IMR-90 (cell line): ENCODE measurements at regions not wholly inside any gene's neighbourhood (a gene's known extent, or its start where the extent isn't known, plus 50 kb on each side); places are given as distances from the start of the nearest gene placed in this dataset.

ENCODE experiments used
- ATAC-seq: fragments of 200-7000 bp; cut with Tn5 transposase; 2 replicates; pipeline ENCODE4 v1.9.1; 2020; ENCODE audit warnings: low read depth, mild to moderate bottlenecking, moderate library complexity
- BruUV-seq: library from RNA; stranded (reverse); fragments of 400-500 nt; replicated peaks from 2 replicates; lab custom pipeline; 2021; lab: Mats Ljungman, UMichigan
- CTCF ChIA-PET: fragments of 300-600 bp; formaldehyde crosslinking; extraction: SDS; loops from one replicate; lab custom pipeline; 2021; ENCODE audit warnings: antibody characterized with exemption; lab: Yijun Ruan, JAX
- POLR2A ChIA-PET: fragments of 300-600 bp; sonication (Branson Sonifier 250); formaldehyde crosslinking; loops from one replicate; lab custom pipeline; 2022; ENCODE audit warnings: antibody characterized with exemption; ENCODE audit not compliant: unreplicated experiment; lab: Charles Lee
- DNase-seq: peaks from one replicate; pipeline ENCODE4 v3.0.0; 2013
- H2AFZ ChIP-seq: replicated peaks from 2 replicates; pipeline ENCODE3; 2013; ENCODE audit warnings: low read length, mild to moderate bottlenecking; ENCODE audit not compliant: poor library complexity
- H2AK5ac ChIP-seq: 2 replicates; pipeline ENCODE4 v1.6.1; 2013; ENCODE audit warnings: low read depth, low read length, inconsistent platforms
- H2AK9ac ChIP-seq: replicated peaks from 2 replicates; pipeline ENCODE3; 2013; ENCODE audit warnings: mild to moderate bottlenecking, low read depth, low read length, moderate library complexity; ENCODE audit not compliant: poor library complexity
- H2BK120ac ChIP-seq: 2 replicates; pipeline ENCODE4 v1.6.1; 2013; ENCODE audit warnings: low read depth, low read length, inconsistent platforms
- H2BK15ac ChIP-seq: 3 replicates; pipeline ENCODE4 v1.6.1; 2013; ENCODE audit warnings: low read depth, low read length, inconsistent platforms
- H2BK20ac ChIP-seq: 2 replicates; pipeline ENCODE4 v1.6.1; 2013; ENCODE audit warnings: low read depth, mild to moderate bottlenecking, inconsistent platforms, low read length, moderate library complexity
- H2BK5ac ChIP-seq: 2 replicates; pipeline ENCODE4 v1.6.1; 2013; ENCODE audit warnings: mild to moderate bottlenecking, low read depth, low read length, inconsistent platforms; ENCODE audit not compliant: poor library complexity, severe bottlenecking
- H3K14ac ChIP-seq: replicated peaks from 2 replicates; pipeline ENCODE4 v1.6.1; 2013; ENCODE audit warnings: low read depth, low read length, inconsistent platforms
- H3K18ac ChIP-seq: 2 replicates; pipeline ENCODE4 v1.6.1; 2013; ENCODE audit warnings: low read depth, low read length, control low read depth
- H3K23ac ChIP-seq: 2 replicates; pipeline ENCODE4 v1.6.1; 2013; ENCODE audit warnings: low read depth, low read length, inconsistent platforms
- H3K27ac ChIP-seq: 2 replicates; pipeline ENCODE4 v1.5.1; 2013; ENCODE audit warnings: mild to moderate bottlenecking, control low read depth, low read length; ENCODE audit not compliant: insufficient read depth
- H3K27me3 ChIP-seq: 2 replicates; pipeline ENCODE4 v1.6.1; 2013; ENCODE audit warnings: low read length; ENCODE audit not compliant: control insufficient read depth, insufficient read depth
- H3K36me3 ChIP-seq: 2 replicates; pipeline ENCODE4 v1.6.1; 2013; ENCODE audit warnings: low read length, mixed read lengths; ENCODE audit not compliant: control insufficient read depth, insufficient read depth
- H3K4ac ChIP-seq: 2 replicates; pipeline ENCODE4 v1.6.1; 2013; ENCODE audit warnings: low read depth, low read length, inconsistent platforms
- H3K4me1 ChIP-seq: 2 replicates; pipeline ENCODE4 v1.6.1; 2013; ENCODE audit warnings: low read length, mixed read lengths; ENCODE audit not compliant: control insufficient read depth, insufficient read depth
- H3K4me2 ChIP-seq: 2 replicates; pipeline ENCODE4 v1.6.1; 2013; ENCODE audit warnings: low read depth, mild to moderate bottlenecking, control low read depth, low read length, moderate library complexity
- H3K4me3 ChIP-seq: 2 replicates; pipeline ENCODE4 v1.5.1; 2013; ENCODE audit warnings: low read depth, mild to moderate bottlenecking, control low read depth, low read length, moderate library complexity; ENCODE audit not compliant: insufficient read depth
- H3K56ac ChIP-seq: 2 replicates; pipeline ENCODE4 v1.6.1; 2013; ENCODE audit warnings: low read length, inconsistent platforms; ENCODE audit not compliant: insufficient read depth; ENCODE audit errors: extremely low read depth
- H3K79me1 ChIP-seq, 2 experiments: 2 replicates each; pipeline ENCODE4 v1.6.1; 2013; ENCODE audit warnings: low read length in 2 of 2, inconsistent platforms in 1 of 2, low read depth in 1 of 2
- H3K9ac ChIP-seq: 2 replicates; pipeline ENCODE4 v1.6.1; 2013; ENCODE audit warnings: low read depth, low read length, control low read depth
- H3K9me1 ChIP-seq: 2 replicates; pipeline ENCODE4 v1.6.1; 2013; ENCODE audit warnings: low read length, inconsistent platforms; ENCODE audit not compliant: insufficient read depth
- H3K9me3 ChIP-seq: 2 replicates; pipeline ENCODE4 v1.6.1; 2013; ENCODE audit warnings: low read length; ENCODE audit not compliant: control insufficient read depth, insufficient read depth
- H4K20me1 ChIP-seq: 2 replicates; pipeline ENCODE4 v1.6.1; 2013; ENCODE audit warnings: low read length, inconsistent platforms; ENCODE audit not compliant: insufficient read depth
- H4K5ac ChIP-seq: 2 replicates; pipeline ENCODE4 v1.6.1; 2013; ENCODE audit warnings: mild to moderate bottlenecking, low read depth, low read length, control low read depth
- H4K8ac ChIP-seq, 2 experiments: 2 replicates each; pipeline ENCODE4 v1.6.1; 2013; ENCODE audit warnings: low read depth in 2 of 2, low read length in 2 of 2, control low read depth in 1 of 2, inconsistent platforms in 1 of 2
- H4K91ac ChIP-seq: 2 replicates; pipeline ENCODE4 v1.6.1; 2013; ENCODE audit warnings: low read depth, low read length, inconsistent platforms; ENCODE audit not compliant: insufficient read depth
- BHLHE40 ChIP-seq: fragments of 150-350 bp; IDR thresholded peaks from 2 replicates; pipeline ENCODE4 v1.6.1; 2016; ENCODE audit warnings: mild to moderate bottlenecking, low read depth, low read length
- MXI1 ChIP-seq: IDR thresholded peaks from 2 replicates; pipeline ENCODE4 v1.6.1; 2012; ENCODE audit warnings: low read depth, mild to moderate bottlenecking, low read length, moderate library complexity, borderline replicate concordance
- RAD21 ChIP-seq: IDR thresholded peaks from 2 replicates; pipeline ENCODE4 v1.6.1; 2012; ENCODE audit warnings: low read length, improper control_type of control experiment
- SMC3 ChIP-seq: fragments of 150-350 bp; IDR thresholded peaks from 2 replicates; pipeline ENCODE4 v1.6.1; 2016; ENCODE audit warnings: low read depth, mild to moderate bottlenecking, antibody characterized with exemption, low read length, moderate library complexity
- WGBS, 2 experiments: methylation state at CpG; one replicate each; pipeline versions ENCODE4 v1.1.5 to v1.1.7; 2013; ENCODE audit warnings: missing lambda C conversion rate in 2 of 2; ENCODE audit not compliant: insufficient read length in 1 of 2; ENCODE audit errors: extremely low coverage in 2 of 2; 5-methylcytosine and 5-hydroxymethylcytosine counted together
- dilution Hi-C: fragments of 300-500 bp; cut with HindIII; formaldehyde crosslinking; loops from one replicate; pipeline ENCODE4 v1.14.3; 2018; ENCODE audit warnings: low sequenced_read_pairs; ENCODE audit not compliant: unreplicated experiment
- in situ Hi-C: fragments of 300-500 bp; cut with MboI; formaldehyde crosslinking; loops from 3 replicates; pipeline ENCODE4 v1.14.3; 2019; ENCODE audit warnings: low sequenced_read_pairs, inconsistent platforms, mixed read lengths
- intact Hi-C: fragments of 100-400 bp; cut with micrococcal nuclease; formaldehyde crosslinking; loops from 2 replicates; pipeline ENCODE4 v1.10.0; 2022
- TF ChIP-seq, protein P1 (sequence below): conservative IDR thresholded peaks from 2 replicates; pipeline ENCODE4 v1.5.1; 2012; ENCODE audit warnings: mild to moderate bottlenecking, low read depth, low read length, improper control_type of control experiment
- TF ChIP-seq, protein P2 (sequence below): fragments of 150-350 bp; IDR thresholded peaks from 2 replicates; pipeline ENCODE4 v1.6.1; 2016; ENCODE audit warnings: low read depth, mild to moderate bottlenecking, low read length, moderate library complexity, borderline replicate concordance

DNA sequence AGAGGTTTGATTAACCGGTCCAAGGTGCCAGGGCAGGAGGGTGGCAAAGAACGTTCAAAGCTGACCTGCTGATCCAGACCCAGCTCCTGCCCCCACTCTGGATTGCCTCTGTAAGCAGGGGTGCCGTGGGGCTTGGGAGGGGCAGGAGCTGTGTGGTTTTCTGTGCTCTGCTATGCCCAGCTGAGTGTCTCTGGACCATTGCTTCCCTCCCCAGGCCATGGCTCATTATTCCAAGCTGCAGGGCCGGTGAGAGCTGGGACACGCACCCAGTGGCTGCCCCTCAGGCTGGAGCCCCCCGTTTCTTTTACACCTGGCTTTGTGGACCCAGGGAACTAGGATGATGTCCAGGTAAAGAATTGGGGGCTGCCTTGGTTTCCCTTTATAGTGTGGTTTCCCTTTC lies 238.4 kb upstream of the HS6ST1 start:
- Histone ChIP-seq H4K8ac (no peak overlapping the region), H2AK5ac (no peak overlapping the region), H3K4ac (no peak overlapping the region; the same call in 1 of the 2 replicates), H4K91ac (no peak overlapping the region), H3K18ac (no peak overlapping the region; the same call in 1 of the 2 replicates), H3K9ac (no peak overlapping the region), H3K79me1 (no peaks in the 10 kb centered on the region), H3K9me1 (no peaks in the 10 kb centered on the region; the same call in 1 of the 2 replicates), H2BK120ac (no peak overlapping the region), H3K56ac (no peak overlapping the region), H3K27me3 (no peaks in the 10 kb centered on the region), H3K4me1 (peaks cover 7% of the 10 kb centered on the region), H3K4me3 (no peak overlapping the region), H3K4me2 (no peak overlapping the region), H2BK5ac (no peak overlapping the region), H3K9me3 (peaks cover 5% of the 10 kb centered on the region; the same call in 1 of the 2 replicates), H4K20me1 (no peaks in the 10 kb centered on the region), H3K27ac (no peak overlapping the region), H3K14ac (no peak overlapping the region), H3K23ac (no peak overlapping the region), H2BK15ac (no peak overlapping the region), H3K36me3 (no peaks in the 10 kb centered on the region; the same call in 1 of the 2 replicates), H2AFZ (peak overlapping the region; percentile 11), H2AK9ac (no peak overlapping the region), H2BK20ac (no peak overlapping the region), H4K5ac (no peak overlapping the region)
- intact Hi-C loops (no loop called here), dilution Hi-C loops (no loop called here), in situ Hi-C loops (no loop called here)
- ATAC-seq (no peak), DNase-seq (no peak)
- WGBS, 2 experiments: no CpG with 5 or more reads among the region's 6 CpGs
- CTCF ChIA-PET: interaction anchor here (0.5 to 1.0 kb wide), 4 partner anchors 10 to 310 kb away, joined by 3 to 5 read pairs (median 4); no protein-coding TSS in a partner anchor
- POLR2A ChIA-PET: no interaction called here
- TF ChIP-seq, protein P1, sequence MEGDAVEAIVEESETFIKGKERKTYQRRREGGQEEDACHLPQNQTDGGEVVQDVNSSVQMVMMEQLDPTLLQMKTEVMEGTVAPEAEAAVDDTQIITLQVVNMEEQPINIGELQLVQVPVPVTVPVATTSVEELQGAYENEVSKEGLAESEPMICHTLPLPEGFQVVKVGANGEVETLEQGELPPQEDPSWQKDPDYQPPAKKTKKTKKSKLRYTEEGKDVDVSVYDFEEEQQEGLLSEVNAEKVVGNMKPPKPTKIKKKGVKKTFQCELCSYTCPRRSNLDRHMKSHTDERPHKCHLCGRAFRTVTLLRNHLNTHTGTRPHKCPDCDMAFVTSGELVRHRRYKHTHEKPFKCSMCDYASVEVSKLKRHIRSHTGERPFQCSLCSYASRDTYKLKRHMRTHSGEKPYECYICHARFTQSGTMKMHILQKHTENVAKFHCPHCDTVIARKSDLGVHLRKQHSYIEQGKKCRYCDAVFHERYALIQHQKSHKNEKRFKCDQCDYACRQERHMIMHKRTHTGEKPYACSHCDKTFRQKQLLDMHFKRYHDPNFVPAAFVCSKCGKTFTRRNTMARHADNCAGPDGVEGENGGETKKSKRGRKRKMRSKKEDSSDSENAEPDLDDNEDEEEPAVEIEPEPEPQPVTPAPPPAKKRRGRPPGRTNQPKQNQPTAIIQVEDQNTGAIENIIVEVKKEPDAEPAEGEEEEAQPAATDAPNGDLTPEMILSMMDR: no peak
- TF ChIP-seq RAD21 (no peak), MXI1 (no peak), SMC3 (no peak), BHLHE40 (no peak)
- TF ChIP-seq, protein P2, sequence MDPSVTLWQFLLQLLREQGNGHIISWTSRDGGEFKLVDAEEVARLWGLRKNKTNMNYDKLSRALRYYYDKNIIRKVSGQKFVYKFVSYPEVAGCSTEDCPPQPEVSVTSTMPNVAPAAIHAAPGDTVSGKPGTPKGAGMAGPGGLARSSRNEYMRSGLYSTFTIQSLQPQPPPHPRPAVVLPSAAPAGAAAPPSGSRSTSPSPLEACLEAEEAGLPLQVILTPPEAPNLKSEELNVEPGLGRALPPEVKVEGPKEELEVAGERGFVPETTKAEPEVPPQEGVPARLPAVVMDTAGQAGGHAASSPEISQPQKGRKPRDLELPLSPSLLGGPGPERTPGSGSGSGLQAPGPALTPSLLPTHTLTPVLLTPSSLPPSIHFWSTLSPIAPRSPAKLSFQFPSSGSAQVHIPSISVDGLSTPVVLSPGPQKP: no peak
- BruUV-seq: no TSS peak
